GM19043 (cell line): ENCODE measurements at regions not wholly inside any gene's neighbourhood (a gene's known extent, or its start where the extent isn't known, plus 50 kb on each side); places are given as distances from the start of the nearest gene placed in this dataset.
"Not testable (repeated sequence)": the region's sequence is repeated elsewhere in the genome, so short reads cannot be mapped to it uniquely, and the experiment has no call there.

Source experiments
- ATAC-seq: cut with Tn5 transposase; IDR thresholded peaks from one replicate; pipeline ENCODE4 v1.9.1; 2021; ENCODE audit warnings: low read depth; ENCODE audit not compliant: unreplicated experiment

- peak; percentile 86 for ATAC-seq
Measured at GRCh38 chr7:104956753-104957450, 57.1 kb upstream of the KMT2E start.

- no peak for ATAC-seq
Measured at GRCh38 chr7:104958371-104958865, 55.6 kb upstream of the KMT2E start.

GRCh38 chr7:104959483-104959882 lies 54.5 kb upstream of the KMT2E start:
- ATAC-seq: not testable (repeated sequence)

- ATAC-seq: no peak
Measured at GRCh38 chr7:104960741-104961448, 53.1 kb upstream of the KMT2E start.

GRCh38 chr7:104961821-104962220 lies 52.2 kb upstream of the KMT2E start:
- no peak for ATAC-seq

GRCh38 chr7:104962781-104963180 lies 51.2 kb upstream of the KMT2E start:
- no peak for ATAC-seq

- no peak for ATAC-seq
Measured at GRCh38 chr7:104963378-104963990, 50.5 kb upstream of the KMT2E start.

- ATAC-seq: no peak
Measured at GRCh38 chr7:104963991-104964385, 50.0 kb upstream of the KMT2E start.
